ENCODE measurements at regions not wholly inside any gene's neighbourhood (a gene's known extent, or its start where the extent isn't known, plus 50 kb on each side); places are given as distances from the start of the nearest gene placed in this dataset.

DNA sequence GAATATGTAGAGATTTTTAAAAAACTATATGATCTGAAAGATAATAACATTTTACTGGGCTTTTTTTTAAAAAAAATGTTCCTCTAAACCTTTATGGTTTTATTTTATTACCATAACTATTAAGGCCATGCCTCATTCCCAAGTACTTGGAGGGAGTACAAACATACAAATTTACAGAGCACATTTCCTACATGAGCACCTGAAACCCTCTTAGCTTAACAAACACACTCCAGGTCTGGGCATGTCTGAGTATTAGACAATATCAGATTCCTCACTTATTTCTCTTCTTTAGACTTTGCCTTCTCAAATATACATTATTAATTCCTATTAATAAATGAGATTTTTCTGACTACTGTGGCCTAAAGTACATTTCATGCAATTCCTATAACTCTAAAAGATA is 319.2 kb downstream of the SLCO4C1 start:
- H3K9me3 Mint-ChIP-seq (ENCODE audit: unreplicated experiment): no peaks in the 10 kb centered on the region

DNA sequence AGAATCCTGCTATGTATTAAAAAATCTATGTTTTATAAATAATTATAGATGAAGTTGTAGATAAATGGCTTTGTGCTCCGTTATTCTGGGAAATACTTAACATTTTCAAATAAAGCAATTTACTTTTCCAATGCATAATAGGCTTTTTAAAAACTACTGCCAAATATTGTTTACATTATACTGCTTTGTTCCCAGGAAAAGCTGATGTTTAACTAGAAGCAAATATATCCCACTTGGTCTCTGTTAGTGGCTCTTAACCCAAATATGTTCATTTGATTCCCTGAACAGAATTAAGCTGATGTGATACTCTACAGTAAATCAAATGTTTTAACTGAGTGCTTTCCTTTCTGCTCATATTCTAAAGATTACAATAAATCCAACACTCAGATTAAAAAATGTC is 326.3 kb downstream of the SLCO4C1 start:
- Mint-ChIP-seq H3K4me3 (ENCODE audit: unreplicated experiment) (no peak overlapping the region), H3K36me3 (ENCODE audit: unreplicated experiment) (no peaks in the 10 kb centered on the region), H3K27ac (ENCODE audit: unreplicated experiment) (no peak overlapping the region), H3K9me3 (ENCODE audit: unreplicated experiment) (no peaks in the 10 kb centered on the region), H3K4me1 (ENCODE audit: unreplicated experiment) (no peaks in the 10 kb centered on the region), H3K27me3 (ENCODE audit: unreplicated experiment) (peaks cover 3% of the 10 kb centered on the region)
- TF ChIP-seq, protein P1, sequence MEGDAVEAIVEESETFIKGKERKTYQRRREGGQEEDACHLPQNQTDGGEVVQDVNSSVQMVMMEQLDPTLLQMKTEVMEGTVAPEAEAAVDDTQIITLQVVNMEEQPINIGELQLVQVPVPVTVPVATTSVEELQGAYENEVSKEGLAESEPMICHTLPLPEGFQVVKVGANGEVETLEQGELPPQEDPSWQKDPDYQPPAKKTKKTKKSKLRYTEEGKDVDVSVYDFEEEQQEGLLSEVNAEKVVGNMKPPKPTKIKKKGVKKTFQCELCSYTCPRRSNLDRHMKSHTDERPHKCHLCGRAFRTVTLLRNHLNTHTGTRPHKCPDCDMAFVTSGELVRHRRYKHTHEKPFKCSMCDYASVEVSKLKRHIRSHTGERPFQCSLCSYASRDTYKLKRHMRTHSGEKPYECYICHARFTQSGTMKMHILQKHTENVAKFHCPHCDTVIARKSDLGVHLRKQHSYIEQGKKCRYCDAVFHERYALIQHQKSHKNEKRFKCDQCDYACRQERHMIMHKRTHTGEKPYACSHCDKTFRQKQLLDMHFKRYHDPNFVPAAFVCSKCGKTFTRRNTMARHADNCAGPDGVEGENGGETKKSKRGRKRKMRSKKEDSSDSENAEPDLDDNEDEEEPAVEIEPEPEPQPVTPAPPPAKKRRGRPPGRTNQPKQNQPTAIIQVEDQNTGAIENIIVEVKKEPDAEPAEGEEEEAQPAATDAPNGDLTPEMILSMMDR (IDR thresholded peaks at IDR 0.05): no peak
- no peak for DNase-seq (ENCODE audit: extremely low spot score, unreplicated experiment)

More for the DNA sequence above, 319.2 kb downstream of the SLCO4C1 start:
- H3K27me3 Mint-ChIP-seq (ENCODE audit: unreplicated experiment): peaks cover 8% of the 10 kb centered on the region
- no peak for DNase-seq (ENCODE audit: extremely low spot score, unreplicated experiment)
- H3K4me1 Mint-ChIP-seq (ENCODE audit: unreplicated experiment): no peaks in the 10 kb centered on the region
- no peak overlapping the region for H3K4me3 Mint-ChIP-seq (ENCODE audit: unreplicated experiment)
- H3K36me3 Mint-ChIP-seq (ENCODE audit: unreplicated experiment): no peaks in the 10 kb centered on the region
- TF ChIP-seq, protein P1 (IDR thresholded peaks at IDR 0.05): no peak
- H3K27ac Mint-ChIP-seq (ENCODE audit: unreplicated experiment): no peak overlapping the region

DNA sequence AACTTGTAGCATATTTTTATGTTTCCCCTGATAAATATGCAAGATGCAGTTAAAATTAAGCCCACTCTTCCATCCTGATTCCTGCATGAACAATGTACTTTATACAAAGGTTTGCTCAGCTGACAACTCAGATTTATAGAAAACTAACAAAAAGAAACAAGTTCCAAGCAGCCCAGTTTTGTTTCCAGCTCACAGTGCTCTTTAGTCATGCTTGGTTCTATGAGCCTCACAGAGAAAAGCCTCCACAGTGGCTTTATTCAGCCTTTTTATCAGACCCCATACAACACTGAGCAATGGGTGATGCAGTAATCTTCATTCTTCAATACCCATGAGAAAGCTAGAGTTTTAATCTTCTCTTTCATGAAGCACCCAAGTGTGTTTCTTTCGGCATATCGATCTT is 329.6 kb downstream of the SLCO4C1 start:
- H3K36me3 Mint-ChIP-seq (ENCODE audit: unreplicated experiment): no peaks in the 10 kb centered on the region
- no peaks in the 10 kb centered on the region for H3K9me3 Mint-ChIP-seq (ENCODE audit: unreplicated experiment)
- no peak overlapping the region for H3K4me3 Mint-ChIP-seq (ENCODE audit: unreplicated experiment)
- no peak overlapping the region for H3K27ac Mint-ChIP-seq (ENCODE audit: unreplicated experiment)
- DNase-seq (ENCODE audit: extremely low spot score, unreplicated experiment): no peak
- no peaks in the 10 kb centered on the region for H3K4me1 Mint-ChIP-seq (ENCODE audit: unreplicated experiment)
- H3K27me3 Mint-ChIP-seq (ENCODE audit: unreplicated experiment): peaks cover 2% of the 10 kb centered on the region
- TF ChIP-seq, protein P1 (IDR thresholded peaks at IDR 0.05): no peak

DNA sequence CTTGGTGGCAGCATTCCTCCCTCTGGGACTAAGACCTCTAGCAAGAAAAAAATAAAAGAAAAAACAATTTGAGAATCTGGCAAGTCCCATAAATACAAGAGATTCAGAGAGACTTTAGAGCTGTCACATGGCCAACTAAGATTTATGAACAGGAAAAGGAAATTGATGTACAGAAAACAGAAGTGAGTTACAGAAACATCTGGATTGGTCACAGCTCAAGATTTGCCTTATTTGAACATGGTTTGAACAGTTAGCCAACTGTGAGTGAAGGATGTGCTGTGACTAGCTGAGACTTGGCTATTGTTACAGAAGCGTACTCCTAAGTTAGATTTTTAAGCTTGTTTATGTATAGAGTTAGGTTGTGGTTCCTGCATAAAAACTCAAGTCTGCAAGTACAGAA is 340.2 kb downstream of the SLCO4C1 start:
- Mint-ChIP-seq H3K9me3 (ENCODE audit: unreplicated experiment) (no peaks in the 10 kb centered on the region), H3K36me3 (ENCODE audit: unreplicated experiment) (no peaks in the 10 kb centered on the region), H3K4me1 (ENCODE audit: unreplicated experiment) (no peaks in the 10 kb centered on the region), H3K27ac (ENCODE audit: unreplicated experiment) (no peak overlapping the region), H3K4me3 (ENCODE audit: unreplicated experiment) (no peak overlapping the region), H3K27me3 (ENCODE audit: unreplicated experiment) (no peaks in the 10 kb centered on the region)
- DNase-seq (ENCODE audit: extremely low spot score, unreplicated experiment): no peak
- TF ChIP-seq, protein P1 (IDR thresholded peaks at IDR 0.05): no peak

DNA sequence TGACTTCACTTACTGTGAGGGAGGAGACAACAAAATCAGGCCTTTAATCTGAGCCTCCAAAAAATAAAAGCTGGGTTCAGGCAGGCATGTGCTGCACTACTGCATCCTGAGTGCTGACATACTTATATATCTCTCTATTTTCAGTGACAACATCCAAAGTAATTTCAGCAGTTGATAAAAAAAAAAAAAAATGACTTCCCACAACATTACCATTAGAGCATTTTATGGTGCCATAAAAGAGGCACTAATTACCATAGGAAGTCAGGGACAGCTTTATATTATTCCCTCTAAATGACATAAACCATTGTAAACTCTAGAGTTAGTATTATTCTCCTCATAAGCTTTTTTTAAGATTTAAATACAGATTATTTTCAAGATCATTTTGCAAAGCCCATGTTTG is 346.1 kb downstream of the SLCO4C1 start:
- Mint-ChIP-seq H3K4me1 (ENCODE audit: unreplicated experiment) (no peaks in the 10 kb centered on the region), H3K27ac (ENCODE audit: unreplicated experiment) (no peak overlapping the region), H3K9me3 (ENCODE audit: unreplicated experiment) (no peaks in the 10 kb centered on the region), H3K27me3 (ENCODE audit: unreplicated experiment) (no peaks in the 10 kb centered on the region), H3K4me3 (ENCODE audit: unreplicated experiment) (no peak overlapping the region), H3K36me3 (ENCODE audit: unreplicated experiment) (no peaks in the 10 kb centered on the region)
- no peak for DNase-seq (ENCODE audit: extremely low spot score, unreplicated experiment)
- TF ChIP-seq, protein P1 (IDR thresholded peaks at IDR 0.05): no peak

Measured in osteocyte (in vitro differentiated cells).